Stomach smooth muscle (tissue), 2 donors: ENCODE measurements at regions not wholly inside any gene's neighbourhood (a gene's known extent, or its start where the extent isn't known, plus 50 kb on each side); places are given as distances from the start of the nearest gene placed in this dataset.

Experiments
- H3K27ac ChIP-seq: one replicate; pipeline ENCODE4 v1.7.0; 2013; ENCODE audit warnings: mild to moderate bottlenecking, low read length, inconsistent platforms
- H3K27me3 ChIP-seq, 2 donors: one replicate each; pipeline ENCODE4 v1.7.0; 2013; ENCODE audit warnings: low read length in 2 of 2; ENCODE audit not compliant: insufficient read depth in 2 of 2, control insufficient read depth in 1 of 2
- H3K36me3 ChIP-seq, 2 donors: one replicate each; pipeline ENCODE4 v1.7.0; 2013; ENCODE audit warnings: low read length in 2 of 2; ENCODE audit not compliant: control insufficient read depth in 2 of 2, insufficient read depth in 2 of 2
- H3K4me1 ChIP-seq: one replicate; pipeline ENCODE4 v1.7.0; 2013; ENCODE audit warnings: low read length; ENCODE audit not compliant: control insufficient read depth, insufficient read depth
- H3K4me3 ChIP-seq, 2 donors: one replicate each; pipeline ENCODE4 v1.7.0; 2013; ENCODE audit warnings: low read length in 2 of 2
- H3K9ac ChIP-seq, 2 donors: one replicate each; pipeline ENCODE4 v1.7.0; 2013; ENCODE audit warnings: low read length in 2 of 2, mild to moderate bottlenecking in 1 of 2
- H3K9me3 ChIP-seq, 2 donors: one replicate each; pipeline ENCODE4 v1.7.0; 2013; ENCODE audit warnings: low read length in 2 of 2; ENCODE audit not compliant: control insufficient read depth in 2 of 2
- donor health status: healthy.
- donor health status: Pancreatic carcinoma.

DNA sequence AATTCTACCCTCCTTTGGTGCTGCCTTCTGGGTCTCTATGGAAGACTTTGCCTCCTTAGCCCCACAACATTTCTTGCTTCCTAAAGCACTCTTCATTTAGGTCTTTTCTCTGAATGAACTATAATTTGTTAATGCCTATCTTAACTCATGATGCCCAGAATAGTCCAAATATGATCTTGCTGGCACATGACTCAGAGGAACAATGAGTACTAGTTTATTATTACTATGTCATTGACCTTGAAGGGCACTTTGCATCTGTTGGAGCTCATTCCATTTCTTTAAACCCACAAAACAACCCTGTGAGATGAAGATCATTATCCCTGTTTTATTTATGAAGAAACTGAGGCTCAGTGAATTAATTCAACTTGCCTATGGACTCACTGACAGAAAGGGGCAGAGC, 320.2 kb upstream of the PLET1 start:
- H3K4me3 ChIP-seq: no peak overlapping the region
- no peaks in the 10 kb centered on the region for H3K9me3 ChIP-seq
- no peaks in the 10 kb centered on the region for H3K27me3 ChIP-seq
- no peaks in the 10 kb centered on the region for H3K36me3 ChIP-seq
- H3K27ac ChIP-seq: no peak overlapping the region
- H3K4me1 ChIP-seq: peaks cover 15% of the 10 kb centered on the region
- no peak overlapping the region for H3K9ac ChIP-seq

DNA sequence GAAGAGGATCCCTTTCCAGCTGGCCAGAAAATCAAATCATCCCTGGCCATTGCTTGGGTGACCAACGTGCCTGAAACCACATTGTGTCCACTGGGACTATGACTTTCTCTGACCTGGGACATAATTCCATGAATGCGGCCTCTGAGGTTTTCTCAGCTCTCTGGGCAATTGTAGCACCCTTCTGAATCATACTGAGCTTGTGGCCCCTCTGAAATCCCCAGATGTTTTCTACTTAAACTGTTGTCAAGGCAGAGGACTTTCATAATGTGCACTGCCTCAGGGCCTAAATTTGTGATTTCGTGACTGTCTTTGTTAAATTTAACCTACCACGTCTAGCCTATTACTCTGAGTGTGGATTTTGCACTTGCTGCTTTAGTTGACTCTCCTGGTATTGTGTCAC, 321.1 kb upstream of the PLET1 start:
- Histone ChIP-seq H3K4me3 (no peak overlapping the region), H3K9me3 (no peaks in the 10 kb centered on the region), H3K9ac (no peak overlapping the region), H3K27ac (no peak overlapping the region), H3K27me3 (no peaks in the 10 kb centered on the region), H3K36me3 (no peaks in the 10 kb centered on the region), H3K4me1 (peaks cover 15% of the 10 kb centered on the region)

DNA sequence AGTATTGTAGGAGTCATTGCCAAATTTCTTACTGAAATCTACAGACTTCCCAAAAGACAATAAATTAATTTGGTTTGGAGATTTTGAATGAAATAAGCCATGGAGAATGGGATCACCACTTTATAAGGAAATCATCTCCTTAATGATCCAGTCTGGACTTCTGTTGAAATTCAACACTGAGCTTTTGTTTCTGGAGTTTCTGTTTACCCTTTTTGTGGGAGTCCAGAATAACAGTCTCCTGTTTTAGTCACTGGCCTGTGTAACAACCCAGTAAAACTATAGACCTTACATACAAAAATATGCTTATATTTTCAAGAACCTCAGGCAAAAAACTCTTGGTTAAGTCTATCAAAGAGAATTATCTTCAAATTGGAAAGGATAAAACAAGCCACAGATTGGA, 321.7 kb upstream of the PLET1 start:
- Histone ChIP-seq H3K27me3 (no peaks in the 10 kb centered on the region), H3K9me3 (no peaks in the 10 kb centered on the region), H3K4me1 (peaks cover 15% of the 10 kb centered on the region), H3K36me3 (no peaks in the 10 kb centered on the region), H3K4me3 (no peak overlapping the region), H3K27ac (no peak overlapping the region), H3K9ac (no peak overlapping the region)

DNA sequence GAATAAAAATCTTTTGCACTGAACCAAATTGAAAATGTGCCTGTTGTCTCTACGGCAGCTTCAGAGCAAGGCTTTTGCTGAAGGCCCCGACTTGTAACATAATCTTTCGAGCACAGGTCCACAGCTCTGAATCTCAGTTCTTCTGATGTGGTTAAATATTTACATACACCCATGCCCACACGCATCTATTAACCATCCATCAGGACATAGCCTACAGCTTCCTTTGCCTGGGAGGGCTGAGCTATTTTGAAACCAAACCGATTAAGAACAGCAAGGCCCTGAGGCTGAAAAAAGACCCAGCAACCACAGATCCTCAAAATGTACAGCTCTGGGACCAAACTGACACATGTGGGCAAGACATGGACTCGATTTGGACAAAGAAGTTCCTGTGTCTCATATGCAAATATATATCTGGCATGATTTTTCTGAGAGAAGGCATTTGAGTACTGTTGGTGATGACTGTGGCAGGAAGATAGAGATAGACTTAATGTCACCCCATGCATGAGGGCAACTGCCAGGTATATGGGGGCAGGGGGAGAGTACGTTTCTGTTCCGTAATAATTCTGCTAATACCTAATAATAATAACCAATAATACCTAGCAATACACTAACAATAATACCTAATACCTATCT, 322.7 kb upstream of the PLET1 start:
- H3K9me3 ChIP-seq: no peaks in the 10 kb centered on the region
- H3K9ac ChIP-seq: no peak overlapping the region
- peak overlapping the region; percentile 31 for H3K27ac ChIP-seq
- H3K4me3 ChIP-seq: no peak overlapping the region
- H3K27me3 ChIP-seq: no peaks in the 10 kb centered on the region
- H3K4me1 ChIP-seq: peaks cover 18% of the 10 kb centered on the region
- H3K36me3 ChIP-seq: no peaks in the 10 kb centered on the region

DNA sequence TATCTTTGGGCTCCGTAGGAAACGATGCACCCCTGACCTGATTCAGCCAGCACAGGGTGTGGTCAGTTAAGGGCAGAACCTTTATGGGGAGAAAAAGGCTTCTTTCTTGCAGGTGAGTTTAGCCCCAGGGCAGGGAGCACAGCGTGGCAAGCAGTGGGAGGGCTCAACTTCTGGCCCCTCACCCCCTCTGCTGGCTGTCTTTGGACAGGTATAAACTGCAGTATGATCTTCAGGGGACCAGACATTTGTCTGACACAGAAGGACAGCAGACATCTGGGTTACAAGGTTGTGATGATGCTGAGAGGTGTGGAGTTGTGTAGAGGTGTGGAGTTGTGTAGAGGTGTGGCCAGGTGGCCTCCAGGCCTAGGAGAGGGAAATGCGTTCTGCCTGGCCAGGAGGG, 324.0 kb upstream of the PLET1 start:
- Histone ChIP-seq H3K27me3 (no peaks in the 10 kb centered on the region), H3K9me3 (no peaks in the 10 kb centered on the region), H3K4me3 (no peak overlapping the region)

DNA sequence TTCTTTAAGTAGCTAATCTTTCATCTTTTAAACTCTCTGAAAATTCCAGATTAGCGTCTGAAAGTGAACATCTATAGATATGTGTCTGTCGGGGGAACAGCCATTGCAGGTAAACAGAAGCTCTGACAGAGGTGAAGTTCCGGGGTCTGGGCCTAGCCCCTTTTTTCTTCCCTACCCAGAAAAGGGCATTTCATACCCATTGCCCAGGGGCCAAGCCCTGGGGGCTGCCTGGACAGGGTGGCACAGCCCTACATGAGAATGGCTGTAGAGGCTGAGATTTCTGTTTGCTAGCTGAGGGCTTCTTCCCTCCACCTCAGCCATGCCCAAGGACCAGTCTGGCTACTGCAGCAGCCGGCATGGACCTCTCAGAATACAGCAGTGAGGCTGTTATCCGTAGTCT, 327.0 kb upstream of the PLET1 start:
- Histone ChIP-seq H3K27ac (peak overlapping the region; percentile 18), H3K36me3 (no peaks in the 10 kb centered on the region), H3K27me3 (no peaks in the 10 kb centered on the region), H3K9ac (no peak overlapping the region), H3K4me3 (no peak overlapping the region), H3K9me3 (no peaks in the 10 kb centered on the region), H3K4me1 (peaks cover 15% of the 10 kb centered on the region)

More for the DNA sequence above, 324.0 kb upstream of the PLET1 start:
- no peaks in the 10 kb centered on the region for H3K36me3 ChIP-seq
- peaks cover 24% of the 10 kb centered on the region for H3K4me1 ChIP-seq
- no peak overlapping the region for H3K9ac ChIP-seq
- H3K27ac ChIP-seq: no peak overlapping the region

DNA sequence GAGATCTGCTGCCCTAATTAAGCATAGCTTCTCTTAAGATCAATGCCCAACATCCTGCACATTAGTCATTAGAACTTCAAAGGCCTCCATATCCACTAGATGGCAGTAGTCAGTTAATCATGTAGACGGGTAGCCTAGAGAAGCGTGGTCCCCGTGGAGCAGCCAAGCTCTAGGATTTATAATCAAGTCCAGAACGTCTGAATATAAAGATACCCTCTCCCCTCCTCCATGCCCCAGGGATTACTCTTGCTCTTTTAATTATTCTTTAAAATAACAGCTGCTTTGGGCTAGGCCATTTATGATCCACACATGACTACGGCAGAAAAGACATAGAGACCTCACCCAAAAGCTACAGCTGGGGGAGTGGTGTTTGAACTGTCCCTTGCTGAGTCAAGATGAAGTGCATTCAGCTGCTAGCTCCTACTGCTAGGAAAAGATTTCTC, 327.6 kb upstream of the PLET1 start:
- H3K27me3 ChIP-seq: no peaks in the 10 kb centered on the region
- peak overlapping the region; percentile 60 for H3K27ac ChIP-seq
- H3K9ac ChIP-seq: peak overlapping the region in 1 of 2 donors; percentile 2
- no peak overlapping the region for H3K4me3 ChIP-seq
- H3K36me3 ChIP-seq: no peaks in the 10 kb centered on the region
- H3K4me1 ChIP-seq: peaks cover 13% of the 10 kb centered on the region
- H3K9me3 ChIP-seq: no peaks in the 10 kb centered on the region

DNA sequence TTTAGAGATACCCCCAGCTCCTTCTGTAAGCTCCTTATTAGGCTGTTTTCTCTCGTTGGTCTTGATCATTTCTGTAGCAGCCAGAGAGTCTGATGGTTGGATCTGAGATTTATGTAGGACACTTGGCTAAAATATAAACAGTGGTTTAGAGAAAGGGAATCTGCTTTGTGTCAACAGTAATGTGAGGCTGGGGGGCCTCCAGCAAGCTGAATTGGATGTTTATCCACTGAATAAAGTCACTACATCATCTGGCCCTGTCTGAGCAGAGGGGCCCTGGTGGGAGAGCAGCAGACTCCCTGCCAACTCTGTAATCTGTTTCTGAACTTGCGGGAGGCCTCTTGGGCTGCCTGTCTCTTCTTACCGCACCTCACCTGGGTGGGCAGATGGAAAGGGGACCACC, 328.5 kb upstream of the PLET1 start:
- Histone ChIP-seq H3K27me3 (no peaks in the 10 kb centered on the region), H3K36me3 (no peaks in the 10 kb centered on the region), H3K27ac (peak overlapping the region; percentile 60), H3K4me3 (no peak overlapping the region), H3K9me3 (no peaks in the 10 kb centered on the region), H3K4me1 (peaks cover 10% of the 10 kb centered on the region), H3K9ac (peak overlapping the region in 1 of 2 donors; percentile 13)

DNA sequence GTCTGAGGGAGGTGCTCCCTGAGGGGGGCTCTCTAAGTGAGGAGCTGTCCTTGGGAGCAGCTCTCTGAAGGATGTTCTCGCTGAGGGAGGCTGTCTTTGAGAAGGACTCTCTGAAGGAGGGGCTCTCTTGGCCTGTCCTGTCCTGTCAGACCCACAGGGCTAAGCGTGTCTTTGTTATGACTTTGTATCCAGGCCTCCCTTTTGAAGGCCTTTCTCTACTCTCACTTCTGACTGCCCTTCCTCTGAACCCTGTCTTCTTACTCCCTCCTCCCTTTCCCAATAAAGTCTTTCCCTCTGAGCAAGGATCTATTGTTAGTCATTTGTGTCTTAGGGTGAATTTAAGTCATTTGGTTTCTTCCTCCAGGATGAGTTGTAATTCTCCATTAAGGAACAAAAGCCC, 330.1 kb upstream of the PLET1 start:
- H3K27me3 ChIP-seq: no peaks in the 10 kb centered on the region
- H3K9me3 ChIP-seq: no peaks in the 10 kb centered on the region
- H3K9ac ChIP-seq: no peak overlapping the region
- no peak overlapping the region for H3K4me3 ChIP-seq
- no peaks in the 10 kb centered on the region for H3K36me3 ChIP-seq
- H3K27ac ChIP-seq: peak overlapping the region; percentile 24
- H3K4me1 ChIP-seq: peaks cover 10% of the 10 kb centered on the region

DNA sequence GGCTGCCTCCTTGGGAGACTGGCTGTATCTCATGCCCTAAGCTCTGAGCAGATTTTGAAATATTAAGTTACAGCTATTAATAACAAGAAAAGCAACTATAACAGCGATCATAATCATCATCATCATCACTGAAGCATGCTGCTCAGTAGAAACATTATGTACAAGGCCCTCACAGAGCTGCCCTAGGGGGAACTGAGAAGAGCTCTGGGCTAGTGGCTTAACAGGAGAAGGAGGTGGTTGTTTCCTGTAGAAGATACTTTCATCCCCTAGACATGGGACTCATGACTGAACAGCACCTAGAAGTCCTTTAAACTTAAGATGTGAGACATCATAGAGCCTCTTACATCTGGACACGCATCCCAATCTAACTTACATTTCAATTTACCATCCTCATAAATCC, 332.8 kb upstream of the PLET1 start:
- Histone ChIP-seq H3K9ac (no peak overlapping the region), H3K4me3 (no peak overlapping the region), H3K9me3 (no peaks in the 10 kb centered on the region), H3K36me3 (no peaks in the 10 kb centered on the region), H3K27ac (no peak overlapping the region), H3K27me3 (no peaks in the 10 kb centered on the region), H3K4me1 (peaks cover 6% of the 10 kb centered on the region)

DNA sequence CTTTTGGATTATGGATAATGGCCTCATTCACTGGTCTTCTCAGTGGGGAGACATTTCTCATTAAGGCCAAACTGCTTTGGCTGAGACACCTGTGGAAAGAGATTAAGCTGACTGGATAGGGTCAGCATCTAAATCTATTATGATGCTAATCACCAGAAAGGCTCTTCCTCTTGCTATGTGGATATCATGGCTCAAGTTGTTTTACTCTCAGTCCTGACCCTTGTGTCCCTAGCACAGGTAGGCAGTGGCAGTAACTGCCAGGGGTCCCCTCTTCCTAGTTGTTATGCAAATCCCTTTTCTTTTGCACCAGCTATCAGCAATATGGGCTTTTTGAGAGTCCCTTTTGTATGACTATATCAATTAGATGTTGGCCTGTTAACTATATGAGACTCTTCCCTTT, 335.7 kb upstream of the PLET1 start:
- H3K4me3 ChIP-seq: no peak overlapping the region
- H3K9ac ChIP-seq: no peak overlapping the region
- no peak overlapping the region for H3K27ac ChIP-seq
- H3K9me3 ChIP-seq: no peaks in the 10 kb centered on the region
- H3K27me3 ChIP-seq: no peaks in the 10 kb centered on the region
- no peaks in the 10 kb centered on the region for H3K4me1 ChIP-seq
- no peaks in the 10 kb centered on the region for H3K36me3 ChIP-seq
